Middle frontal gyrus (tissue), 1 donor: ENCODE measurements at regions not wholly inside any gene's neighbourhood (a gene's known extent, or its start where the extent isn't known, plus 50 kb on each side); places are given as distances from the start of the nearest gene placed in this dataset.

ENCODE experiments used
- DNase-seq: peaks from one replicate; pipeline ENCODE4 v3.0.0-alpha.2; 2015; ENCODE audit warnings: low spot score; ENCODE audit errors: extremely low spot score

DNA sequence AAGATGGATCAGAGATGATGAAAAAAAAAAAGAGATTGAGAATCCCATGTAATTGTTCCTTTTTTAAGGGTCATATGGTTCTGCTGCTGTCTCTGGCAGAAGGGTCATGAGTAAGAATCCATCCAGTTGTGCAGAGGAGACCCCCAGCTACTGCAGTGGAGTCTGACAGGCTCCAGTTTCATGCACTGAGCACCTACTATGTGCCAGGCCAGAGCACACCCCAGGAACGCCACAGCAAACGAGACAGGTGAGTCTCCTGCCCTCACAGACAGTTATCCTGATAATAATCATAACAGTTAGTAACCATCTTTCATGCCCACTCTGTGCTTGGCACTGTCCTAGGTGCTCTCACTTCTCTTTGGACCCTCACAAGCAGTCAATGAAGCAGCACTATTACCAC, 420.0 kb downstream of the MATN1 start:
- DNase-seq = no peak

DNA sequence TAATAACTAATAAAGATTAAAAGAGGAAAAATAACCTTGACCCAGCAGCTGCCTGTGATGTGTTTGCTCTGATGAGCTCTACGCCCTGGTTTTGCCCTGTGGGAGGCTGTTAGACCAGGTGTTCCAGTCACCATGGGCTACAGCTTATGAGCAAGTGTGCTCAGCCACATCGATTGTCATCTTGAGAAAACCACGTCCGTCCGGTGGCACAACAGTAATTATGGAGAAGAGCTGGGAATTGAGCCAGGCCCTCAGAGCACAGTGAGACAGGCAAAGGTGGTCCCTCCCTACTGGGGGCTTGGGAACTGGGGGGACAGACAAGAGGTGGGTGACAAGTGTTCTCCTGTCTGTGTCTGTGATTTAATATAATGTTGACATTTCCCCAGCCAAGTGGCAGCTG, 420.5 kb downstream of the MATN1 start:
- DNase-seq = no peak

DNA sequence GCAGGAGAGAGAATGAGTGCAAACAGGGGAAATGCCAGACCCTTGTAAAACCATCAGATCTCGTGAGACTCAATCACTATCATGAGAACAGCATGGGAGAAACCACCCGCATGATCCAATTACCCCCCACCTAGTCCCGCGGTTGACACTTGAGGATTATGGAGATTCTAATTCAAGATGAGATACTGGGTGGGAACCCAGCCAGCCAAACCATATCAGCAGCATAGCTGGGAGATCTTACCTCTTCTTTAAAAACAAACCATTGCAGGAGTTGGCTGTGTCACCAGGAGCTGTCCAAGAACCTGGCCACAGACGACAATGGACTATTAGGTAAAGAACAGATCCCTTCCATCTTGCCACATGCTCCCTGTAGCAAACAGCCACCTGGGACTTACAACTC, 422.7 kb downstream of the MATN1 start:
- no peak for DNase-seq

DNA sequence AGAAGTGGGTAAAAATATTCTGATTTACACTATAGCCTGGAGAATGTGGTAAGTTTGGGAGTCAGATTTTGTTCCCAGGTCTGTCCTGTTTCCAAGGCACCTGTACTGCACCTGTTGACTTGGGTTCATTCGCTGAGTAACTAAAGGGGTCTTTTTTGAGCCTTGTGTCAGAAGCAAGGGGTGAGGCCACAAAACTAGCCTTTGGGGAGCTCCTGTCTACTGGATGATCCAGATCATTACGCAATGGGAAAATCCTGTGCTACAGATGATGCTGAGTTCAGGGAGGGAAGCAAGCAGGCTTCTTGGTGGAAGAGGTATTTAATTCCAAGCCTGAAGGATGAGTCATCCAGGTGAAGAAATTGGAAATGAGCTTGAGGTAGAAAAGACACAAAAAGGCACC, 424.0 kb downstream of the MATN1 start:
- DNase-seq = no peak

DNA sequence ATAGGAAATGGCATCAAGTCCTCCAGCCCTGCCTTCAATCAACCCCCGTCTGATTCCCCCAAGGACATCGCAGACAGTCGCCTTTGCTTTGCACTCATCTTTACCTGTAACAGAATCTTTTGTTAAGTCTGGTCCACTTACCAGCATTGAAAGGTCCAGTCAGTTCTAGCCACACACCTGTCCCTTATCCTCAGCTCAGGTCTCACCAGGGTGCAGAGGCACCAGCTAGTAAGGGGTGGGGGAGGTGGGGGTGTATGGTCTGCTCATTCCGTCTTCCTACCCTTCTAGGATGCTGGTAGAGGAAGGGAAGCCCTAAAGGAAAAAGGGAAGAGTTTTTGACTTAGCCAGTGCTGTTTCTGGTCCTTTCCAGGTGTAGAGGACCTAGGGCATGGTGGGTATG, 427.7 kb downstream of the MATN1 start:
- no peak for DNase-seq

DNA sequence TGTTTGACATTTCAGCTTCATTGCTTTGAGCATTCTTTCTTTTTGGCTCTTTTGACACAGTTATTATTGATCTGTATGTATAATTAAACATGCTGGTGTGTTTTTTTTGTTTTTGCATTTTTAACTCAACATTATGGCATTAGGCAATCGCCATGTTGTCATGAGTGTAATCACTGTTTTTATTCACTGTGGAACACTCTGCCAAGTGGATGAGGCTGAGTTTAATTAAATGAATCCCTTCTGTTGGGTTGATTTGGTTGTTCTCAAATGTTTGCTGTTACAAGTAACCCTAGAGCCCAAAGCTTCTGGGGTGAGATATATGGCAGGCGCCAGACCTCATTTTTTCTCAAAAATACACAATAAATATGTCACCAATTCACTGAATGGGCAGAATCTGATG, 428.1 kb downstream of the MATN1 start:
- no peak for DNase-seq

GRCh38 chr1:30294508-30294907, 428.9 kb downstream of the MATN1 start:
- DNase-seq = no peak

DNA sequence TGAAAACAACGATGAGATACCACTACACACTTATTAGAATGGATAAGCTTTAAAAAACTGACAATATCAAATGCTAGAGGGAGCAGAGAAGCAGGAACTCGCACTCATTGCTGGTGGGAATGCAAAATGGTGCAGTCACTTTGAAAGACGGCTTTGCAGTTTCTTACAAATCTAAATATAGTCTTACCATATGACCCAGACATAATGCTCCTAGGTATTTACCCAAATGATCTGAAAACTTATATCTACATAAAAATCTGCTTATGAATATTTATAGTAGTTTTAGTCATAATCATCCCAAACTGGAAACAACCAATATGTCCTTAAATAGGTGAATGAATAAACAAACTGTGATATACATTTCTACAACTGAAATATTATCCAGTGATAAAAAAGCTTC, 430.9 kb downstream of the MATN1 start:
- no peak for DNase-seq

GRCh38 chr1:30291526-30291925, 431.9 kb downstream of the MATN1 start:
- DNase-seq = no peak

- DNase-seq = no peak
These were observed 432.8 kb downstream of the MATN1 start for GRCh38 chr1:30290581-30290980.

DNA sequence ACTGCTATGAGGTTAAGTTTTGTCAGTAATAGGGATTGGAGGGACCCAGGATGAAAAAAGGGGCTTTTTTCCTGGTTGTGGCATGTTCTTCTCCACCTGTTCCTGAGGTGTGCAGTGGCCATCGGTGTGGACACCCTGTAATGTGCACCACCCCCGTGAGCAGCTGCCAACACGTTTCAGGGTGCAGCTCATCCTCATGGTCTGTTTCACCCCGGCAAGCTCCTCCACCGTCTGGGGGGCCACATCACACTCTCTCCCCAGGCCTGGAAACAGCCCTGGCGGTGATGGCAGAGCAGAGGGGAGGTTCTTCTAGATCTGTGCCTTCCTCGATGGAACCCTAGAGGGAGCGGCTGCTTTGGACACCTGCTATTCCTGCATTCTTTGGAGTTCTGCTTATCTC, 435.4 kb downstream of the MATN1 start:
- DNase-seq = no peak

GRCh38 chr1:30286988-30287839, 436.2 kb downstream of the MATN1 start:
- DNase-seq = no peak

DNA sequence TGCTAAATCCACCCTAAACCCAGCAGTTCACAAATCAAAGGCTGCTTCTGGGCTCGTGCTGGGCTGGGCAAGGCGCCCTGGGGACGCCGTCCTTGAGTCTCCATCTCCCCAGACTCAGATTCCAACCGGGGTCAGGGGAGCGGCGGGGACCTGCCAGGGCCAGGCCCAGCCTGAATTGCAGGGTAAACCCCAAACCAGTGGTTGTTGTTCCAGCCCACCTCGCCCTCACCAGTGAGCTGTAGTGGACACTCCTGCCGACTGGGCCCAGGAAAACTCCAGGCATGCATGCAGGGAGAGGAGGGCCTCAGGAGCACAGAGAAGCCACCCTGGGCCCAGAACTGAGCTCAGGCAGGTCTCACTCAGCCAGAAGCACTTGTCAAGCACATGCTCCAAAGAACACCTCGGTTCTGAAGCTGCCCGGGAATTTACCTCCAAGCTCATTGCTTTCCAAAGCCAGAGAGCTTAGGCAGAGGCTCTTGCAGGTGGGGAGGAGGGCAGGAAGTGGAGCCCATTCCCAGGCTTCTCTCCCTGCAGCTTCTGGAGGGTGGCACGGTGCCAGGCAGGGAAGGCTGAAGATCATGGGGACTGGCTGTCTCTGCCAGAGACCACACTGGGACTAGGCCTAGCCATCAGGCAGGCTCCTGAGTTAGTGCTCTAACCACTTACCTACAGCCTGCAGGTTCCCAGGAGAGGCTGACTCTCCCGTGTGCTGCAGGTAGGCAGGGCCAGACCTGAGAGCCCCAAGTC, 437.0 kb downstream of the MATN1 start:
- DNase-seq = no peak

GRCh38 chr1:30285501-30285932, 437.9 kb downstream of the MATN1 start:
- DNase-seq = no peak

DNA sequence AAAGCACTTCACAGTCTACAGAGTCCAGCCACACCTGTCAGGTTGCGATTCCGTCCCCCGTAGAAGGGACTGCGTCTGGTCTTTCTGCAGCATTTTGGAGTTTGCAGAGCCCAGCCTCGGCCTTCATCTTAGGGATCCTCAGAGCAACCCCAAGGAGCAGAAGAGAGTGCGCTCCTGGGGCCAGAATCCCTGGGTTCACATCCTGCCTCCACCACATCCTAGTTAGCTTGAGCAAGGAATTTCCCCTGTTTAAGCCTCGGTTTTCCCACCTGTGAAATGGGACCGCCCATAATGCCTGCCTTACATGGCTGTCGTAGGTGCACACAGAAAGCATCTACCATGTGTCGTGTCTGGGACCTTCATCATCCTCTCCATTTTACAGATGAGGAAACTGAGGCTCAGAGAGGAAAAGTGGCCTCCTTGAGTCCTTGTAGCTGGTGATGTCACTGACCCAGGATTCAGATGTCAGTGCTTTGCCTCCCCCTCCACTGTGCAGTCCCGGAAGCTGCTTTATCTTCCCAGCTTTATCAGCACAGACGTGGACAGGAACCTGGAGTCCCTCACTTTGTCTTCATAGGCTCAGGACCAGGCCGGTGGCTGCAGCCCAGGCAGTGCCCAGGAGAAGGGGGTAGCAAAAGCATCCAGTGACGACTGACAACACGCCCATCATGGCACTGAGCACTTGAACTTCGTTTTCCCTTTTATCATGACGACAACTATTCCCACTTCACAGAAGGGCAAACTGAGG, 438.5 kb downstream of the MATN1 start:
- DNase-seq = no peak

DNA sequence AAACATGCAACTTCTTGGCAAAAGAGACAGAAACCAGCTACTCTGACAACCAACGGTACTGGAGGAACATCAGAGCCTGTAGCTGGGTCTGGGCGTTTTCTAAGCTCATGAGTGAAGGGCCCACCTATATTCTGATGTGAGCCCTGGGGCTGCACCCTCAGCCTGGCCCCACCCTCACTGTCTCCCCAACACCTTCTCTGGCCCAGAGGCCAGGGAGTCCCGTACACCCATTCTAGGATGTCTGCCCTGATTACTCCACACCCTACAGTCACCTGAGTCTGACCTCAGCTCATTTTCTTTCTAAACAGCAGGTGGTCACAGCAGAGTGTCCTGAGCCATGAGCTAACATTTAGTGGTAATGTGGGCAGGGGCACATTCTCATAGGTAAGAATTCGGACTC, 439.2 kb downstream of the MATN1 start:
- DNase-seq = no peak

- DNase-seq = no peak
These were observed 440.0 kb downstream of the MATN1 start for GRCh38 chr1:30283199-30283962.

DNA sequence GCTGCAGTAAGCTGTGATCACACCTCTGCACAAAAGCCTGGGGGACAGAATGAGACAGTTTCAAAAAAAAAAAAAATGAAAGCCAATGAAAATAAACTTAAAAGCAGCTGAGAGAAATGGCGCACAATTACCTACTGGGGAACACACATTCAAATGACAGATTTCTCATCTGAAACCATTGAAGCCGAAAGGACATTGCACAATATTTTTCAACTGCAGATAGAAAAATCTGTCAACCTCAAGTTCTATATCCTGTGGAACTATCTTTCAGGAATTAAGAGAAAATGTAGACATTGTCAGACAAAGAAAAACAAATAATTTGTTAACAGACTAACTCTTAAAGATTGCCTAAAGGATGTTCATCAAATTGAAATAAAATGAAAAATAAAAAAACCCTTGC, 442.8 kb downstream of the MATN1 start:
- DNase-seq = no peak

- DNase-seq = no peak
These were observed 445.5 kb downstream of the MATN1 start for GRCh38 chr1:30277911-30278310.

GRCh38 chr1:30277415-30277814, 446.0 kb downstream of the MATN1 start:
- no peak for DNase-seq
